ENCODE measurements at regions not wholly inside any gene's neighbourhood (a gene's known extent, or its start where the extent isn't known, plus 50 kb on each side); places are given as distances from the start of the nearest gene placed in this dataset.

GRCh38 chr2:242019344-242019743, 149.8 kb downstream of the RTP5 start:
- no peak overlapping the region for H2AFZ ChIP-seq (ENCODE audit: low read length)
- no peak overlapping the region for H3T11ph ChIP-seq (ENCODE audit: low read length)
- no peak overlapping the region for H4K8ac ChIP-seq (replicated peaks; ENCODE audit: insufficient read length, low read depth, low read length)
- H4K20me1 ChIP-seq (ENCODE audit: control insufficient read depth, insufficient read depth, insufficient read length), result no peaks in the 10 kb centered on the region
- H3K27me3 ChIP-seq (ENCODE audit: insufficient read depth, low read length), result no peaks in the 10 kb centered on the region
- H3K9me3 Mint-ChIP-seq, result peaks cover 28 to 30% of the 10 kb centered on the region in 2 experiments
- no peak overlapping the region for H3K4ac ChIP-seq (ENCODE audit: low read depth, low read length)
- no peak overlapping the region for H3K56ac ChIP-seq (ENCODE audit: insufficient read length, low read depth, low read length)
- no CpG with 5 or more reads among the region's 11 CpGs for WGBS (ENCODE audit: extremely low coverage, insufficient read length, low lambda C conversion rate)
- H3K23me2 ChIP-seq (ENCODE audit: insufficient read length, low read depth, low read length, poor library complexity, severe bottlenecking), result no peaks in the 10 kb centered on the region
- no peak overlapping the region for H2AK5ac ChIP-seq (ENCODE audit: insufficient read length, low read length)
- no peaks in the 10 kb centered on the region for H3K9me3 ChIP-seq (ENCODE audit: control insufficient read depth, low read depth, low read length)
- H2BK15ac ChIP-seq (ENCODE audit: low read depth, low read length), result no peak overlapping the region
- H3K27me3 Mint-ChIP-seq (ENCODE audit: low read depth), result peaks cover 90% of the 10 kb centered on the region
- no peak overlapping the region for H2BK5ac ChIP-seq (ENCODE audit: insufficient read length, low read length)
- no peak overlapping the region for H3K4me3 Mint-ChIP-seq
- no peak overlapping the region for H3K27ac ChIP-seq (ENCODE audit: insufficient read length, low read depth, low read length)
- no peak overlapping the region for H4K5ac ChIP-seq (ENCODE audit: insufficient read length, low read depth, low read length)
- H3K79me1 ChIP-seq (ENCODE audit: insufficient read depth, low read depth, low read length, poor library complexity, severe bottlenecking), result no peaks in the 10 kb centered on the region
- no peak for TF ChIP-seq CTCF (conservative IDR thresholded peaks at IDR 0.05)
- no peak overlapping the region for H2BK12ac ChIP-seq (ENCODE audit: insufficient read length, low read depth, low read length)
- H4K91ac ChIP-seq (ENCODE audit: insufficient read length, low read depth, low read length), result no peak overlapping the region
- H3K36me3 Mint-ChIP-seq (ENCODE audit: insufficient read depth in 1 of 3, low read depth in 3 of 3), result peaks cover under 1 to 16% (median 5%) of the 10 kb centered on the region in 3 experiments; a peak in 4 of 7 replicates
- H3K4me1 ChIP-seq (ENCODE audit: insufficient read depth, low read length), result no peaks in the 10 kb centered on the region
- no peak overlapping the region for H3K23ac ChIP-seq (ENCODE audit: insufficient read length, low read depth, low read length)
- no peaks in the 10 kb centered on the region for H3K4me1 Mint-ChIP-seq
- H3K79me2 ChIP-seq (ENCODE audit: insufficient read depth, low read length), result no peaks in the 10 kb centered on the region
- H3K18ac ChIP-seq (ENCODE audit: insufficient read length, low read depth, low read length), result no peak overlapping the region
- no peak overlapping the region for H3K4me2 ChIP-seq (ENCODE audit: insufficient read depth, insufficient read length, low read length)
- no peak for DNase-seq
- H3K27ac Mint-ChIP-seq, result no peak overlapping the region
- H3K9ac ChIP-seq (ENCODE audit: extremely low read depth, insufficient read length, low read length), result no peak overlapping the region
- no peak overlapping the region for H2BK20ac ChIP-seq (ENCODE audit: low read depth, low read length, poor library complexity, severe bottlenecking)
- H2BK120ac ChIP-seq (ENCODE audit: low read depth, low read length, poor library complexity, severe bottlenecking), result no peak overlapping the region
- no peak overlapping the region for H3K14ac ChIP-seq (ENCODE audit: insufficient read depth, low read length)
